Omental fat pad (tissue), 3 donors: ENCODE measurements at regions not wholly inside any gene's neighbourhood (a gene's known extent, or its start where the extent isn't known, plus 50 kb on each side); places are given as distances from the start of the nearest gene placed in this dataset.
"Not testable (repeated sequence)": the region's sequence is repeated elsewhere in the genome, so short reads cannot be mapped to it uniquely, and the experiment has no call there.

Source experiments
- ATAC-seq: fragments of 150-250 bp; one replicate; pipeline ENCODE4 v1.9.1; 2016; ENCODE audit warnings: mild to moderate bottlenecking, moderate library complexity; ENCODE audit not compliant: low FRiP score
- DNase-seq: peaks from one replicate; pipeline ENCODE4 v3.0.0-alpha.2; 2019; ENCODE audit warnings: low spot score
- TF ChIP-seq, protein P1 (sequence below), 3 donors: fragments of 450-650 bp; IDR thresholded peaks; one replicate each; pipeline ENCODE4 v1.5.1; 2016 to 2017; ENCODE audit warnings: antibody characterized with exemption in 3 of 3, mild to moderate bottlenecking in 3 of 3, moderate library complexity in 2 of 3

DNA sequence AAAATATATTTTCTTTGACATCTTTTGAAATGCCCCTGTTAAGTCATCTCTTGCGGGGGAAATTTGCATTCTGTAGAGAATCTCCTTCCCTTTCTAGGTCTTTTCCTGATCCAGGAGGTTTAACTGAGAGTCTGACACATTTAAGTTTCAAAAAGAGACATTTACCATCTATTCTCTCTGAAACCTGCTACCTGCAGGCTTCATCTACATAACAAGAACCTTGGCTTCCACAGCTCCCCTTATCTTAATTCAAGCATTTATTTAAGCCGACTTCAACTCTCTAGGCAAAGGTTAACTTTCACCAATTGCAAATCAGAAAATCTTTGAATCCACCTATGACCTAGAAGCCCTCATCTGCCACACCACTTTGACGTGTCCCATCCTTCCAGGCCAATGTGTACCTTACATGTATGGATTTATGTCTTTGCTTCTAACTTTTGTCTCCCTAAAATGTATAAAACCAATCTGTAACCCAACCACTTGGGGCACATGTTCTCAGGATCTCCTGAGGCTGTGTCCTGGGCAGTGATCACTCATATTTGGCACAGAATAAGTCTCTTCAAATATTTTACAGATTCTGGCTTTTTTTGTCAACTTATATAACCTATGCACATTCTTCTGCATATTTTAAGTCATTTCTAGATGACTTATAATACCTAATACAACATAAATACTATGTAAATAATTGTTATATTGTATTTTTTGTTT, 666.7 kb downstream of the UTRN start:
- DNase-seq (no peak), ATAC-seq (no peak)
- TF ChIP-seq, protein P1, sequence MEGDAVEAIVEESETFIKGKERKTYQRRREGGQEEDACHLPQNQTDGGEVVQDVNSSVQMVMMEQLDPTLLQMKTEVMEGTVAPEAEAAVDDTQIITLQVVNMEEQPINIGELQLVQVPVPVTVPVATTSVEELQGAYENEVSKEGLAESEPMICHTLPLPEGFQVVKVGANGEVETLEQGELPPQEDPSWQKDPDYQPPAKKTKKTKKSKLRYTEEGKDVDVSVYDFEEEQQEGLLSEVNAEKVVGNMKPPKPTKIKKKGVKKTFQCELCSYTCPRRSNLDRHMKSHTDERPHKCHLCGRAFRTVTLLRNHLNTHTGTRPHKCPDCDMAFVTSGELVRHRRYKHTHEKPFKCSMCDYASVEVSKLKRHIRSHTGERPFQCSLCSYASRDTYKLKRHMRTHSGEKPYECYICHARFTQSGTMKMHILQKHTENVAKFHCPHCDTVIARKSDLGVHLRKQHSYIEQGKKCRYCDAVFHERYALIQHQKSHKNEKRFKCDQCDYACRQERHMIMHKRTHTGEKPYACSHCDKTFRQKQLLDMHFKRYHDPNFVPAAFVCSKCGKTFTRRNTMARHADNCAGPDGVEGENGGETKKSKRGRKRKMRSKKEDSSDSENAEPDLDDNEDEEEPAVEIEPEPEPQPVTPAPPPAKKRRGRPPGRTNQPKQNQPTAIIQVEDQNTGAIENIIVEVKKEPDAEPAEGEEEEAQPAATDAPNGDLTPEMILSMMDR (IDR thresholded peaks at IDR 0.05) = no peak

DNA sequence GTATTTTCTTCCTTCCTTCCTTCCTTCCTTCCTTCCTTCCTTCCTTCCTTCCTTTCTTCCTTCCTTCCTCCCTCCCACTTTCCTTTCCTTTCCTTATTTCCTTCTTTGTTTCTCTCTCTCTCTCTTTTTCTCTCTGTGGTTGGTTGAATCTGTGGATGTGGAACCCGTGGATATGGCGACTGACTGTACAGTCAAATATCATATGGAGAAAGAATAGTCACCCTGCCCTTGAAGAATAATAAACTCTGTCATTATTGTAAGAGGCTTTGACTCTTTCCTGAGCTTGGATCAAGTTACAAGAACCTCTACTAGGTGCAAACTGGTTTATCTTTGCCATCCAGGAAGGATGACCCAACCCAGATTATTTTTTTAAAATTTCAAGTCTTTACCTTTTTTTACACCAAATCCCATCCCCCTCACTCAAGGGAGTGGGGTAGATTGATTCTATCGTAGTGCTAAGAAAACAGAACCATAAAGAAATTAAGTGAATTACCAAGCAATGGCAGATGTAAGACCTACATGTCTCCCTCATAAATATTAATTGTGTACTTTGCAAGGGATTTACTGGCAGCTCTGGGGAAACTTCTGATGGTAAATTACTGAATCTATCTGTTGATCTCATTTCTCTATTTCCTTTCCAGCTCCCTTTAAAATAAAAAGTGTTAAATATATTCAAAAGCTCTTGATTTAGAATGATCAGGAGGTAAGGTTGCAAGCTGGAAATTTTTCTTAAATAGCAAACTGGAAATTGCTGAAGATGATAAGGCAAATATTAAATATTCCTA, 667.5 kb downstream of the UTRN start:
- TF ChIP-seq, protein P1 (IDR thresholded peaks at IDR 0.05) = no peak
- DNase-seq (no peak), ATAC-seq (no peak)

DNA sequence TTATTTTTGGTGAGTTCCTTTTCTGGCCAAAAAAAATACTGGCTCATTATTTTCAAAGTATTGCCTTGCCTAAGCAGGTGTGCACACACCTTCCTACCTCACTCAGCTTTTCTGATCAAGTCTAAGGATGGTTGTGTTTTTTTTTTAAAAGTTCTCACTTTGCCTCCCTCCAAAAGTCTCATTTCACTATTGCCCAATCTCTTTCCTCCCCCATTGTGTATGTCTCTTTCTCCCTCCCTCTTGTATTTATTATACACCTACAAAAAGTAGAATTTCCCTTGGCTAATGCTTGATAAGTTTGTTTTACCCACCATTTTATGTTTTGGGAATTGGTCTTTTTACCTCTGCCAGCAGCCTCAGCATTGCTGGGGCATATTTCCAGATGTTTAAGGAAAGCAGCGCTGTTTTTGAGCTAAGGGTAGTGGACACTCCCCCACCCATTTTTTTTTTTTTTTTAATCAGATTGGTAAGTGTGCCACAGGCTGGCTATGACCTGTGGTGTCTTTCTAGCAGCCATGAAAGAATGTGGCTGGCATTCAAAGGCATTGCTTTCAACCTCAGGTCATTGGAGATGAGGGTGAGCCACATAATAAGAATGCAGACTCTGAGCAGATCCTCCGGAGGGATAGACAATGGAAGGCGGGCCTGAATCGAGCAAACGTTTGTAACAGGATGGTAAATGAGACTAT, 668.6 kb downstream of the UTRN start:
- TF ChIP-seq, protein P1 (IDR thresholded peaks at IDR 0.05) = no peak
- DNase-seq = no peak
- no peak for ATAC-seq

DNA sequence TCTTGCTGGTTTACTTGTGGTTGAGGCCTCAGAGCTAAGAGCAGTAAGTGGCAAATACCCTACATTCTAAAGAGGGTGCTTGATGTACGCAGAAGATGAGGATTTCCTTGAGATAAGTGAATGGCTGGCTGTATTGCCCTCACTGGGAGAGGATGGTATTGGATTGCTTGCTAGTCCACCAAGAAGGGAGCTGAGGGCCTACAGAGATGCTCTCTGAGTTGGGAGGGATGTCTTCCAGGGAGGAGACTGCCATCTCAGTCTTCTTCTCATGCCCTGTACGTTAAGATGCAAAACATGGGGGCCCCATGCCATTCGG, 669.1 kb downstream of the UTRN start:
- TF ChIP-seq, protein P1 (IDR thresholded peaks at IDR 0.05) = no peak
- DNase-seq = no peak
- no peak for ATAC-seq

DNA sequence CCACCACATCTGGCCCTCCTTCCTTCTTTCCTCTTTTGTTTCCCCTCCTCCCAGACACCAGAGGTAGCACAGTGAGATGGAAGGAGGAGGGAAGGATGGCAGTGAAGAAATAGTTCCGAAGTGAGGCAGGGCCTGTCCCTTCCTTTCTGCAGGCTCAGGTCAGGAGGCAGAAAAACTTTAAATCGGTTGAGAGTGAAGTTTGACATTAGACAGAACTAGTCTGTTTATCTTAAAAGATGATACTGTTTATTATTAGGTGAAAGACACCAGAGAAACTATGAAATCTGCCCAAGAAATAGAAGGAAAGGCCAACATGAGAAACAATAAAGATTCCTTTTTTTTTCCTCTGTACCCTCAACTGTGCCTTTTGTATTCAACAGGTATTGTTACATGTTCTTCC, 670.3 kb downstream of the UTRN start:
- ATAC-seq (no peak), DNase-seq (no peak)
- TF ChIP-seq, protein P1 (IDR thresholded peaks at IDR 0.05) = no peak

DNA sequence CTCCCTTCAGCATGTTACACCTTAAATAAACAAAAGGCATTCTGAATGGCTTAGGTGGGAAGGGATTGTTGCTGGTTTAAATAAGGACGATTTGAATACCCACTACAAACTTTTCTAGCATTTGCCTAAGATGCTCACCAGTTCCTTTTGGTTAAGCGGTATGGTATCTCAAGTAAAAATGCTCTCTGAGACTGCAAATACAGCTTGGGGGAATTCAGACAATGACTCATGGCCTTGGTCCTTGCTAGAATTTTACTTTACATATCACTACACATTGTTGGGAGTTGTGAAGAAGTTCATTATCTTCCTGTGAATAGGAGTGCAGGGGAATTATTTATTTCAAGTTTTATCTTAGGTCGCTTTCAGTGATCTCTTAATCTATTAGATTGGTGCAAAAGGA, 670.7 kb downstream of the UTRN start:
- ATAC-seq = no peak
- DNase-seq = no peak
- TF ChIP-seq, protein P1 (IDR thresholded peaks at IDR 0.05) = no peak

DNA sequence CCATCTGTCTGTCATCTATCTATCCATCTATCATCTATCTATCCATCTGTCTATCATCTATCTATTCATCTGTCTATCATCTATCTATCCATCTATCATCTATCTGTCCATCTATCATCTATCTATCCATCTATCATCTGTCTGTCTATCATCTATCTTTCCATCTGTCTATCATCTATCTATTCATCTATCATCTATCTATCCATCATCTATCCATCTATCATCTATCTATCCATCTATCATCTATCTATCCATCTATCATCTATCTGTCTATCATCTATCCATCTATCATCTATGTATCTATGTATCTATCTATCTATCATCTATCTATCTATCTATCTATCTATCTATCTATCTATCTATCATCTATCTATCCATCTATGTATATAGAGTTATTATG, 671.6 kb downstream of the UTRN start:
- ATAC-seq, DNase-seq: not testable (repeated sequence)
